T47D (cell line): ENCODE measurements at regions not wholly inside any gene's neighbourhood (a gene's known extent, or its start where the extent isn't known, plus 50 kb on each side); places are given as distances from the start of the nearest gene placed in this dataset.
"Not testable (repeated sequence)": the region's sequence is repeated elsewhere in the genome, so short reads cannot be mapped to it uniquely, and the experiment has no call there.

Experiments used
- DNase-seq, 2 experiments: peaks; one replicate each; pipeline versions ENCODE4 v3.0.0 to v3.0.0-alpha.2; 2011 to 2012; ENCODE audit warnings: low read depth in 1 of 2, low spot score in 1 of 2
- JUND ChIP-seq: IDR thresholded peaks from 2 replicates; pipeline ENCODE4 v1.6.1; 2012; ENCODE audit warnings: low read depth
- in situ Hi-C: cut with HindIII; loops from 2 replicates; pipeline ENCODE4 v1.10.0; 2016; ENCODE audit warnings: low sequenced_read_pairs, low pct_unique_long_range_greater_than_20kb

- no peak for TF ChIP-seq JUND
- in situ Hi-C loops, result no loop called here
- DNase-seq, result no peak
Measured at GRCh38 chr2:83837823-83838222, 621.3 kb downstream of the SUCLG1 start.

GRCh38 chr2:83827618-83828017 is 631.5 kb downstream of the SUCLG1 start:
- no peak for DNase-seq
- no peak for TF ChIP-seq JUND
- in situ Hi-C loops, result no loop called here

GRCh38 chr2:83826577-83826976 is 632.5 kb downstream of the SUCLG1 start:
- in situ Hi-C loops, result no loop called here

GRCh38 chr2:83823229-83823628 is 635.9 kb downstream of the SUCLG1 start:
- TF ChIP-seq JUND, result no peak
- no peak for DNase-seq
- in situ Hi-C loops, result no loop called here

More at GRCh38 chr2:83826577-83826976, 632.5 kb downstream of the SUCLG1 start:
- DNase-seq, result no peak
- TF ChIP-seq JUND, result no peak

- in situ Hi-C loops, result no loop called here
- DNase-seq, result peak in 1 of 2 experiments; percentile 7
- TF ChIP-seq JUND, result no peak
Measured at GRCh38 chr2:83817511-83817910, 641.6 kb downstream of the SUCLG1 start.

GRCh38 chr2:83808878-83809277 is 650.2 kb downstream of the SUCLG1 start:
- in situ Hi-C loops, result no loop called here
- DNase-seq, result no peak
- no peak for TF ChIP-seq JUND

- TF ChIP-seq JUND, result no peak
- DNase-seq, result no peak
- in situ Hi-C loops, result no loop called here
Measured at GRCh38 chr2:83802604-83803003, 656.5 kb downstream of the SUCLG1 start.

GRCh38 chr2:83795777-83796176 is 663.3 kb downstream of the SUCLG1 start:
- no peak for TF ChIP-seq JUND
- in situ Hi-C loops, result no loop called here
- DNase-seq, result no peak

GRCh38 chr2:83790467-83790866 is 668.6 kb downstream of the SUCLG1 start:
- in situ Hi-C loops, result not testable (repeated sequence)

GRCh38 chr2:83789674-83790073 is 669.4 kb downstream of the SUCLG1 start:
- DNase-seq, in situ Hi-C loops: not testable (repeated sequence)

More at GRCh38 chr2:83790467-83790866, 668.6 kb downstream of the SUCLG1 start:
- DNase-seq, result not testable (repeated sequence)

GRCh38 chr2:83788938-83789566 is 670.0 kb downstream of the SUCLG1 start:
- DNase-seq, in situ Hi-C loops: not testable (repeated sequence)

GRCh38 chr2:83787189-83787588 is 671.9 kb downstream of the SUCLG1 start:
- DNase-seq, result no peak
- TF ChIP-seq JUND, result no peak
- in situ Hi-C loops, result no loop called here

- in situ Hi-C loops, result no loop called here
- DNase-seq, result no peak
- no peak for TF ChIP-seq JUND
Measured at GRCh38 chr2:83786140-83786539, 672.9 kb downstream of the SUCLG1 start.

- DNase-seq, result no peak
- TF ChIP-seq JUND, result no peak
- in situ Hi-C loops, result no loop called here
Measured at GRCh38 chr2:83784947-83785346, 674.1 kb downstream of the SUCLG1 start.

GRCh38 chr2:83784315-83784714 is 674.8 kb downstream of the SUCLG1 start:
- TF ChIP-seq JUND, result no peak

More at GRCh38 chr2:83784315-83784714, 674.8 kb downstream of the SUCLG1 start:
- in situ Hi-C loops, result no loop called here
- no peak for DNase-seq
